ENCODE measurements at regions not wholly inside any gene's neighbourhood (a gene's known extent, or its start where the extent isn't known, plus 50 kb on each side); places are given as distances from the start of the nearest gene placed in this dataset.

DNA sequence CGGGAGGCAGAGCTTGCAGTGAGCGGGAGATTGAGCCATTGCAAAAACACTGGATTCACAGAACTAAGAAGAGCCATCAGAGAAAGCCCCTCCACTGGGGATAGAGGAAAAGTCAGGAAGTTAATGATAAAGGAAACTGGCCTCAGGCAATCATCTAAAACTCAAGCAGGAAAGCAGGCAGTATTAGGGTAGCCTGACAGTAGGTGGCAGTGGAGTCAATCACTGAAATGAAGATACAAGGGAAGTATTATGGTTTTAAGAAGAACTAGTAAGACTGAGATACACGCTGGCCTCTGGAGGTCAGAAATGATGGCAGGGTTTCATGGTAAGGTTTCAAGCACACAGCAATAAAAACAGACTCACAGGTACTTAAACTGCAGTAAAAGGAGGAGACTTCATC is 578.3 kb downstream of the HACE1 start:
- DNase-seq: no peak
- Histone ChIP-seq H3K4me1 (no peaks in the 10 kb centered on the region; the same call in none of the 2 replicates), H3K27me3 (no peaks in the 10 kb centered on the region), H3K9me3 (no peaks in the 10 kb centered on the region), H3K36me3 (no peaks in the 10 kb centered on the region), H3K4me3 (ENCODE audit: low read depth, low read length) (no peak overlapping the region)
- TF ChIP-seq, protein P1, sequence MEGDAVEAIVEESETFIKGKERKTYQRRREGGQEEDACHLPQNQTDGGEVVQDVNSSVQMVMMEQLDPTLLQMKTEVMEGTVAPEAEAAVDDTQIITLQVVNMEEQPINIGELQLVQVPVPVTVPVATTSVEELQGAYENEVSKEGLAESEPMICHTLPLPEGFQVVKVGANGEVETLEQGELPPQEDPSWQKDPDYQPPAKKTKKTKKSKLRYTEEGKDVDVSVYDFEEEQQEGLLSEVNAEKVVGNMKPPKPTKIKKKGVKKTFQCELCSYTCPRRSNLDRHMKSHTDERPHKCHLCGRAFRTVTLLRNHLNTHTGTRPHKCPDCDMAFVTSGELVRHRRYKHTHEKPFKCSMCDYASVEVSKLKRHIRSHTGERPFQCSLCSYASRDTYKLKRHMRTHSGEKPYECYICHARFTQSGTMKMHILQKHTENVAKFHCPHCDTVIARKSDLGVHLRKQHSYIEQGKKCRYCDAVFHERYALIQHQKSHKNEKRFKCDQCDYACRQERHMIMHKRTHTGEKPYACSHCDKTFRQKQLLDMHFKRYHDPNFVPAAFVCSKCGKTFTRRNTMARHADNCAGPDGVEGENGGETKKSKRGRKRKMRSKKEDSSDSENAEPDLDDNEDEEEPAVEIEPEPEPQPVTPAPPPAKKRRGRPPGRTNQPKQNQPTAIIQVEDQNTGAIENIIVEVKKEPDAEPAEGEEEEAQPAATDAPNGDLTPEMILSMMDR (IDR thresholded peaks at IDR 0.05; ENCODE audit: low read depth, low read length): peak; percentile 55

DNA sequence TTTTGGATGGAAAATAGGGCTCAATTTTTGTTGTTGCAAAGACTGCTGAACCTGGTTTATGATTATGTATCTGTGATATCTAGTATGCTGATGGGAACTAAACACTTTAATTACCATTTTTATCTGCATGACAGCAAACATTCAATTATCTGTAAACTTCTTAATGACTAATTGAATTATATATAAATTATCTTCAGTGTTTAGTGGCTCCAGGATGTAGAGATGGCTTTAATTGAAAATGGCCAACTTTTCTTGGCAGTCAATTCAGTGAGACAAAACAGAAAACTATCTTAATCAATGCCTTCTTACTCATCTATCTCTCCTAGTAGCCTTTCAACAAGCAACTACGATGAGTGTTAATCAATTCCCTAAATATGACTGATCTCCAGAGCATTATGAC is 591.3 kb downstream of the HACE1 start:
- H3K27me3 ChIP-seq: no peaks in the 10 kb centered on the region
- H3K4me3 ChIP-seq (ENCODE audit: low read depth, low read length): no peak overlapping the region
- H3K4me1 ChIP-seq: peaks cover 15% of the 10 kb centered on the region
- no peaks in the 10 kb centered on the region for H3K9me3 ChIP-seq
- no peak for DNase-seq
- TF ChIP-seq, protein P1 (IDR thresholded peaks at IDR 0.05; ENCODE audit: low read depth, low read length): no peak
- no peaks in the 10 kb centered on the region for H3K36me3 ChIP-seq

- no peak for DNase-seq
- Histone ChIP-seq H3K36me3 (no peaks in the 10 kb centered on the region), H3K4me1 (peaks cover 15% of the 10 kb centered on the region), H3K4me3 (ENCODE audit: low read depth, low read length) (no peak overlapping the region), H3K27me3 (no peaks in the 10 kb centered on the region), H3K9me3 (no peaks in the 10 kb centered on the region)
- TF ChIP-seq, protein P1 (IDR thresholded peaks at IDR 0.05; ENCODE audit: low read depth, low read length): no peak
Observed at GRCh38 chr6:104266922-104267321, 592.8 kb downstream of the HACE1 start.

DNA sequence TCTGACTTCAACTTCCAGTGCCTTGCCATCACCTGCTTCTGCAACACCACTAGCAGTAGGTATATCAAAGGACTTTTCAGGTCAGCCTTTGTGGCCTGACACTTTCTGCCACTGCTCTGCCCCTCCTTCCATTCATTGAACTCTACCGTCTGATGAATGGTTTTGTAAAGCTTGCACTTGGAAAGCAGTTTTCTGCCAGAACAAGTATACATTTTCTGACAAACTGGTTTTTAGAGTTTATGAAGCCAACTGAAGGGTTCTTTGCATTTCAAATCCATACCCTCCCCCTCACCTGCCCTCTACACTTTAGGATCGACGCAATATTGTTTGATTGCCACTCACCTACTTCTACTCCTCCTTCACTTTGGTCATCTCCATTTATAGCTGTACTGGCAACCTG is 603.1 kb downstream of the HACE1 start:
- no peak overlapping the region for H3K4me3 ChIP-seq (ENCODE audit: low read depth, low read length)
- no peak for DNase-seq

DNA sequence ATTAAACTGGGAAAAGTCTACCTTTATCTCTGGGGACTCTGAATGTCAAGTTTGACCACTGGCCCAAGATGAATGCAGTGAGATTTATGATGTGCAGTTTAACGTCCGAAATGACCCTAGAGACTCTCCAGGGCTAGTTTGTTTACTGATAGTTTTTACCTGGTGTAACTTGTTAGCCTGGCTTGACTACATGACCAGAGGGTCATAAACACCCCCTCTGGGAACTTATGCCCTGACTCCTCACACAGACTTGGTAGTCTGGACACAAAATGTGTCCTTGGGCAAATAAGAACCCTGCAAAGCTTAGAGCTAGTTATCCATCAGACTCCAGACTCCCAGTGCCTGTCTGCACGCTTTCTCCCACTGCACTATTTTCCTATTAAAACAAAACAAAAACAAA is 606.5 kb downstream of the HACE1 start:
- Histone ChIP-seq H3K36me3 (no peaks in the 10 kb centered on the region), H3K4me1 (peaks cover 17% of the 10 kb centered on the region), H3K9me3 (no peaks in the 10 kb centered on the region), H3K4me3 (ENCODE audit: low read depth, low read length) (no peak overlapping the region), H3K27me3 (no peaks in the 10 kb centered on the region)
- TF ChIP-seq, protein P1 (IDR thresholded peaks at IDR 0.05; ENCODE audit: low read depth, low read length): no peak
- no peak for DNase-seq

More for the DNA sequence above, 603.1 kb downstream of the HACE1 start:
- no peaks in the 10 kb centered on the region for H3K9me3 ChIP-seq
- H3K36me3 ChIP-seq: no peaks in the 10 kb centered on the region
- peaks cover 17% of the 10 kb centered on the region for H3K4me1 ChIP-seq
- TF ChIP-seq, protein P1 (IDR thresholded peaks at IDR 0.05; ENCODE audit: low read depth, low read length): no peak
- H3K27me3 ChIP-seq: no peaks in the 10 kb centered on the region

DNA sequence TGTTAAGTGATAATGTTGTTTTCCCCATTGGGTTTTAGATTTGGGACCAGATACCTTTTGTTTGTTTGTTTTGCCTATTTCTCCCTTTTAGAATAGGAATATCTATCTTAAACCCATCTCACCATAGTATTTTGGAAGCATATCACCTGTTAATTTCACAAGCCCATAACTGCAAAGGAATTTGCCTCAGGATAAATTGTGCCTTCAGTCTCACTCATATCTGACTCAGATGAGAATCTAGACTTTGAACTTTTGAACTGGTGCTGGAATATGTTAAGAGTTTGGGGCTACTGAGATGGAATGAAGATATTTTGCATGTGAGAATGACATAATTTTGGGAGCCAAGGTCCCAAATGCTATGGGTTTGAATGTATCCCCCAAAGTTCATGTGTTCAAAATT is 607.4 kb downstream of the HACE1 start:
- H3K27me3 ChIP-seq: no peaks in the 10 kb centered on the region
- no peaks in the 10 kb centered on the region for H3K9me3 ChIP-seq
- no peak for DNase-seq
- no peaks in the 10 kb centered on the region for H3K36me3 ChIP-seq
- peaks cover 17% of the 10 kb centered on the region for H3K4me1 ChIP-seq
- no peak overlapping the region for H3K4me3 ChIP-seq (ENCODE audit: low read depth, low read length)
- TF ChIP-seq, protein P1 (IDR thresholded peaks at IDR 0.05; ENCODE audit: low read depth, low read length): no peak

All from BE2C (cell line).